HK-2 (cell line): ENCODE measurements at regions not wholly inside any gene's neighbourhood (a gene's known extent, or its start where the extent isn't known, plus 50 kb on each side); places are given as distances from the start of the nearest gene placed in this dataset.

Source experiments
- DNase-seq: peaks from one replicate; pipeline ENCODE4 v3.0.0-alpha.2; 2018; ENCODE audit not compliant: unreplicated experiment

- no peak for DNase-seq
Observed at GRCh38 chr3:103342205-103342731, 907.5 kb downstream of the ZPLD1 start.

- no peak for DNase-seq
Observed at GRCh38 chr3:103349760-103350159, 914.9 kb downstream of the ZPLD1 start.

- DNase-seq, result no peak
Observed at GRCh38 chr3:103365467-103365866, 930.7 kb downstream of the ZPLD1 start.

- DNase-seq, result no peak
Observed at GRCh38 chr3:103367481-103367880, 932.7 kb downstream of the ZPLD1 start.

- DNase-seq, result no peak
Observed at GRCh38 chr3:103371411-103371810, 936.6 kb downstream of the ZPLD1 start.

GRCh38 chr3:103372031-103372430 is 937.2 kb downstream of the ZPLD1 start:
- no peak for DNase-seq

- no peak for DNase-seq
Observed at GRCh38 chr3:103380391-103380790, 945.6 kb downstream of the ZPLD1 start.

GRCh38 chr3:103381296-103382079 is 946.7 kb downstream of the ZPLD1 start:
- no peak for DNase-seq

- no peak for DNase-seq
Observed at GRCh38 chr3:103385961-103386656, 951.3 kb downstream of the ZPLD1 start.

GRCh38 chr3:103388214-103388613 is 953.4 kb downstream of the ZPLD1 start:
- no peak for DNase-seq

GRCh38 chr3:103389356-103389755 is 954.5 kb downstream of the ZPLD1 start:
- DNase-seq, result no peak

- no peak for DNase-seq
Observed at GRCh38 chr3:103393395-103394186, 958.8 kb downstream of the ZPLD1 start.

GRCh38 chr3:103403191-103403590 is 968.4 kb downstream of the ZPLD1 start:
- no peak for DNase-seq

- DNase-seq, result no peak
Observed at GRCh38 chr3:103406320-103406850, 971.6 kb downstream of the ZPLD1 start.

GRCh38 chr3:103410231-103410630 is 975.4 kb downstream of the ZPLD1 start:
- no peak for DNase-seq

- no peak for DNase-seq
Observed at GRCh38 chr3:103421460-103421859, 986.6 kb downstream of the ZPLD1 start.

- DNase-seq, result no peak
Observed at GRCh38 chr3:103437883-103438282, 1003.1 kb downstream of the ZPLD1 start.

GRCh38 chr3:103440539-103441203 is 1005.9 kb downstream of the ZPLD1 start:
- no peak for DNase-seq

- DNase-seq, result no peak
Observed at GRCh38 chr3:103446953-103447629, 1012.3 kb downstream of the ZPLD1 start.

- no peak for DNase-seq
Observed at GRCh38 chr3:103453152-103453551, 1018.3 kb downstream of the ZPLD1 start.

GRCh38 chr3:103459815-103460214 is 1025.0 kb downstream of the ZPLD1 start:
- DNase-seq, result no peak
